ENCODE measurements at regions not wholly inside any gene's neighbourhood (a gene's known extent, or its start where the extent isn't known, plus 50 kb on each side); places are given as distances from the start of the nearest gene placed in this dataset.

GRCh38 chr4:26191353-26191752 lies 129.5 kb upstream of the RBPJ start:
- DNase-seq, result no peak
- Histone ChIP-seq H3K27me3 (ENCODE audit: insufficient read depth, low read depth) (no peaks in the 10 kb centered on the region), H3K27ac (no peak overlapping the region), H4K20me1 (ENCODE audit: insufficient read depth) (no peaks in the 10 kb centered on the region), H3K4me1 (replicated peaks; ENCODE audit: insufficient read depth) (peaks cover 4% of the 10 kb centered on the region; the same call in 1 of the 2 replicates), H3K9me3 (ENCODE audit: insufficient read depth, low read depth) (no peaks in the 10 kb centered on the region), H3K9me2 (ENCODE audit: insufficient read depth) (no peaks in the 10 kb centered on the region), H3K36me3 (ENCODE audit: low read depth) (no peaks in the 10 kb centered on the region), H2AFZ (no peak overlapping the region), H3K4me3 (no peak overlapping the region), H3F3A (ENCODE audit: insufficient read depth, low read depth) (no peaks in the 10 kb centered on the region), H3K4me2 (no peak overlapping the region), H3K79me2 (ENCODE audit: low read depth) (no peaks in the 10 kb centered on the region)
- no peak for TF ChIP-seq CTCF (conservative IDR thresholded peaks at IDR 0.05)
- TF ChIP-seq EZH2 (IDR thresholded peaks at IDR 0.05; ENCODE audit: low read depth), result no peak
- ChIA-PET POLR2A (ENCODE audit: unreplicated experiment) (interaction anchor here (0.7 kb wide), 1 partner anchor 198 kb away, joined by 12 read pairs; no protein-coding TSS in a partner anchor), CTCF (no interaction called here)
- BruUV-seq (replicated peaks), result no TSS peak
- intact Hi-C loops (cut with micrococcal nuclease; ENCODE audit: unreplicated experiment), result loop anchor here (10.0 kb wide), 1 partner anchor 93 kb away; no protein-coding TSS in a partner anchor

- Histone ChIP-seq H3K4me3 (no peak overlapping the region), H3K9me2 (ENCODE audit: insufficient read depth) (no peaks in the 10 kb centered on the region), H3K27ac (no peak overlapping the region), H3K9me3 (ENCODE audit: insufficient read depth, low read depth) (no peaks in the 10 kb centered on the region), H4K20me1 (ENCODE audit: insufficient read depth) (no peaks in the 10 kb centered on the region), H3F3A (ENCODE audit: insufficient read depth, low read depth) (peaks cover 13% of the 10 kb centered on the region; the same call in 1 of the 2 replicates), H3K4me1 (replicated peaks; ENCODE audit: insufficient read depth) (peaks cover 20% of the 10 kb centered on the region), H3K4me2 (no peak overlapping the region), H3K79me2 (ENCODE audit: low read depth) (no peaks in the 10 kb centered on the region), H3K36me3 (ENCODE audit: low read depth) (no peaks in the 10 kb centered on the region), H2AFZ (no peak overlapping the region), H3K27me3 (ENCODE audit: insufficient read depth, low read depth) (no peaks in the 10 kb centered on the region)
- TF ChIP-seq EZH2 (IDR thresholded peaks at IDR 0.05; ENCODE audit: low read depth), result no peak
- no peak for TF ChIP-seq CTCF (conservative IDR thresholded peaks at IDR 0.05)
- ChIA-PET CTCF (no interaction called here), POLR2A (ENCODE audit: unreplicated experiment) (no interaction called here)
- DNase-seq, result no peak
- BruUV-seq (replicated peaks), result no TSS peak
- intact Hi-C loops (cut with micrococcal nuclease; ENCODE audit: unreplicated experiment), result loop anchor here (10.0 kb wide), 1 partner anchor 92 kb away; no protein-coding TSS in a partner anchor
Observed at GRCh38 chr4:26192899-26193869, 127.6 kb upstream of the RBPJ start.

- TF ChIP-seq EZH2 (IDR thresholded peaks at IDR 0.05; ENCODE audit: low read depth) (no peak), CTCF (conservative IDR thresholded peaks at IDR 0.05) (no peak)
- Histone ChIP-seq H4K20me1 (ENCODE audit: insufficient read depth) (no peaks in the 10 kb centered on the region), H2AFZ (no peak overlapping the region), H3K79me2 (ENCODE audit: low read depth) (no peaks in the 10 kb centered on the region), H3K4me3 (no peak overlapping the region), H3F3A (ENCODE audit: insufficient read depth, low read depth) (peaks cover 13% of the 10 kb centered on the region; the same call in 1 of the 2 replicates), H3K9me3 (ENCODE audit: insufficient read depth, low read depth) (no peaks in the 10 kb centered on the region), H3K4me1 (replicated peaks; ENCODE audit: insufficient read depth) (peaks cover 23% of the 10 kb centered on the region), H3K27ac (no peak overlapping the region), H3K4me2 (no peak overlapping the region), H3K9me2 (ENCODE audit: insufficient read depth) (no peaks in the 10 kb centered on the region), H3K27me3 (ENCODE audit: insufficient read depth, low read depth) (no peaks in the 10 kb centered on the region), H3K36me3 (ENCODE audit: low read depth) (no peaks in the 10 kb centered on the region)
- intact Hi-C loops (cut with micrococcal nuclease; ENCODE audit: unreplicated experiment), result loop anchor here (10.0 kb wide), 1 partner anchor 90 kb away; no protein-coding TSS in a partner anchor
- DNase-seq, result no peak
- BruUV-seq (replicated peaks), result no TSS peak
- ChIA-PET CTCF (no interaction called here), POLR2A (ENCODE audit: unreplicated experiment) (no interaction called here)
Observed at GRCh38 chr4:26194764-26195163, 126.0 kb upstream of the RBPJ start.

Measured in PC-9 (cell line).